Type B pancreatic cell (in vitro differentiated cells): ENCODE measurements at regions not wholly inside any gene's neighbourhood (a gene's known extent, or its start where the extent isn't known, plus 50 kb on each side); places are given as distances from the start of the nearest gene placed in this dataset.

ENCODE experiments used
- DNase-seq: peaks from one replicate; pipeline ENCODE4 v3.0.0; 2021; ENCODE audit warnings: mixed read lengths; ENCODE audit not compliant: unreplicated experiment; ENCODE audit errors: extremely low spot score
- H3K27ac Mint-ChIP-seq: 2 replicates; pipeline ENCODE4 v1.8.0; 2021; ENCODE audit warnings: mild to moderate bottlenecking, mixed read lengths
- H3K27me3 Mint-ChIP-seq: 2 replicates; pipeline ENCODE4 v1.8.0; 2021; ENCODE audit warnings: mixed read lengths
- H3K36me3 Mint-ChIP-seq: 2 replicates; pipeline ENCODE4 v1.8.0; 2021; ENCODE audit warnings: mixed read lengths
- H3K4me1 Mint-ChIP-seq: one replicate; pipeline ENCODE4 v1.8.0; 2021; ENCODE audit warnings: mixed read lengths; ENCODE audit not compliant: unreplicated experiment
- H3K4me3 Mint-ChIP-seq: 2 replicates; pipeline ENCODE4 v1.8.0; 2021; ENCODE audit warnings: mild to moderate bottlenecking, mixed read lengths
- H3K9me3 Mint-ChIP-seq: 2 replicates; pipeline ENCODE4 v1.8.0; 2021; ENCODE audit warnings: mixed read lengths
- CTCF ChIP-seq: fragments of 200-600 bp; sonication (generic); conservative IDR thresholded peaks from 2 replicates; pipeline ENCODE4 v1.5.0; 2021; ENCODE audit warnings: antibody characterized with exemption, mild to moderate bottlenecking

GRCh38 chr5:136423944-136424606 is 58.7 kb upstream of the TRPC7 start:
- H3K9me3 Mint-ChIP-seq = no peaks in the 10 kb centered on the region
- H3K4me3 Mint-ChIP-seq = no peak overlapping the region
- H3K36me3 Mint-ChIP-seq = no peaks in the 10 kb centered on the region
- no peak overlapping the region for H3K27ac Mint-ChIP-seq
- no peak for DNase-seq
- peaks cover 41% of the 10 kb centered on the region for H3K27me3 Mint-ChIP-seq
- peaks cover 14% of the 10 kb centered on the region for H3K4me1 Mint-ChIP-seq
- TF ChIP-seq CTCF = no peak

- no peak for TF ChIP-seq CTCF
- Mint-ChIP-seq H3K27me3 (peaks cover 41% of the 10 kb centered on the region), H3K36me3 (no peaks in the 10 kb centered on the region), H3K4me3 (no peak overlapping the region), H3K9me3 (no peaks in the 10 kb centered on the region), H3K4me1 (peaks cover 17% of the 10 kb centered on the region), H3K27ac (no peak overlapping the region)
- DNase-seq = no peak
Observed at GRCh38 chr5:136420168-136420898, 55.0 kb upstream of the TRPC7 start.

- Mint-ChIP-seq H3K27me3 (peaks cover 44% of the 10 kb centered on the region), H3K4me1 (peaks cover 13% of the 10 kb centered on the region), H3K9me3 (no peaks in the 10 kb centered on the region), H3K4me3 (no peak overlapping the region), H3K36me3 (no peaks in the 10 kb centered on the region), H3K27ac (no peak overlapping the region)
- no peak for TF ChIP-seq CTCF
- no peak for DNase-seq
Observed at GRCh38 chr5:136418301-136418700, 53.0 kb upstream of the TRPC7 start.
